ENCODE measurements at regions not wholly inside any gene's neighbourhood (a gene's known extent, or its start where the extent isn't known, plus 50 kb on each side); places are given as distances from the start of the nearest gene placed in this dataset.

- Histone ChIP-seq H3K27me3 (ENCODE audit: insufficient read depth, low read depth, low read length) (no peaks in the 10 kb centered on the region), H3K79me2 (replicated peaks; ENCODE audit: insufficient read depth, low read length) (no peaks in the 10 kb centered on the region), H3K9me2 (ENCODE audit: insufficient read depth, low read length) (no peaks in the 10 kb centered on the region), H3F3A (ENCODE audit: insufficient read depth, low read length, poor library complexity, severe bottlenecking) (no peaks in the 10 kb centered on the region), H3K4me2 (ENCODE audit: low read length) (no peak overlapping the region), H3K4me3 (ENCODE audit: low read length) (no peak overlapping the region), H3K27ac (ENCODE audit: low read length) (no peak overlapping the region), H4K20me1 (ENCODE audit: insufficient read depth) (no peaks in the 10 kb centered on the region), H3K9ac (ENCODE audit: low read length) (no peak overlapping the region), H3K9me3 (ENCODE audit: low read length) (no peaks in the 10 kb centered on the region), H2AFZ (ENCODE audit: low read depth, low read length) (no peak overlapping the region), H3K36me3 (ENCODE audit: insufficient read depth, low read length) (no peaks in the 10 kb centered on the region)
- TF ChIP-seq CTCF (IDR thresholded peaks at IDR 0.05; ENCODE audit: poor library complexity, severe bottlenecking) (no peak), TAF1 (IDR thresholded peaks at IDR 0.05; ENCODE audit: low read depth) (no peak), POLR2AphosphoS5 (IDR thresholded peaks at IDR 0.05) (no peak), MXI1 (conservative IDR thresholded peaks at IDR 0.05; ENCODE audit: poor library complexity, severe bottlenecking) (no peak), EP300 (conservative IDR thresholded peaks at IDR 0.05; ENCODE audit: poor library complexity, severe bottlenecking) (no peak), RAD21 (conservative IDR thresholded peaks at IDR 0.05) (no peak), SMC3 (conservative IDR thresholded peaks at IDR 0.05; ENCODE audit: poor library complexity) (no peak), REST (IDR thresholded peaks at IDR 0.05; ENCODE audit: borderline replicate concordance) (no peak), EZH2 (IDR thresholded peaks at IDR 0.05; ENCODE audit: borderline replicate concordance, insufficient read depth, low read length, poor library complexity, severe bottlenecking) (no peak)
These were observed 118.6 kb upstream of the TAPT1 start for GRCh38 chr4:16344853-16345252.

- Histone ChIP-seq H3K9me3 (ENCODE audit: low read length) (no peaks in the 10 kb centered on the region), H3K27ac (ENCODE audit: low read length) (no peak overlapping the region), H3K4me3 (ENCODE audit: low read length) (no peak overlapping the region), H3K36me3 (ENCODE audit: insufficient read depth, low read length) (no peaks in the 10 kb centered on the region), H3K9me2 (ENCODE audit: insufficient read depth, low read length) (no peaks in the 10 kb centered on the region), H2AFZ (ENCODE audit: low read depth, low read length) (no peak overlapping the region), H3K4me2 (ENCODE audit: low read length) (no peak overlapping the region), H3K79me2 (replicated peaks; ENCODE audit: insufficient read depth, low read length) (no peaks in the 10 kb centered on the region), H3K27me3 (ENCODE audit: insufficient read depth, low read depth, low read length) (no peaks in the 10 kb centered on the region), H3F3A (ENCODE audit: insufficient read depth, low read length, poor library complexity, severe bottlenecking) (no peaks in the 10 kb centered on the region), H4K20me1 (ENCODE audit: insufficient read depth) (no peaks in the 10 kb centered on the region), H3K9ac (ENCODE audit: low read length) (no peak overlapping the region)
- TF ChIP-seq SMC3 (conservative IDR thresholded peaks at IDR 0.05; ENCODE audit: poor library complexity): no peak
- no peak for TF ChIP-seq TAF1 (IDR thresholded peaks at IDR 0.05; ENCODE audit: low read depth)
- TF ChIP-seq MXI1 (conservative IDR thresholded peaks at IDR 0.05; ENCODE audit: poor library complexity, severe bottlenecking): no peak
- no peak for TF ChIP-seq CTCF (IDR thresholded peaks at IDR 0.05; ENCODE audit: poor library complexity, severe bottlenecking)
- TF ChIP-seq POLR2AphosphoS5 (IDR thresholded peaks at IDR 0.05): no peak
- TF ChIP-seq EP300 (conservative IDR thresholded peaks at IDR 0.05; ENCODE audit: poor library complexity, severe bottlenecking): no peak
- no peak for TF ChIP-seq REST (IDR thresholded peaks at IDR 0.05; ENCODE audit: borderline replicate concordance)
- no peak for TF ChIP-seq EZH2 (IDR thresholded peaks at IDR 0.05; ENCODE audit: borderline replicate concordance, insufficient read depth, low read length, poor library complexity, severe bottlenecking)
- no peak for TF ChIP-seq RAD21 (conservative IDR thresholded peaks at IDR 0.05)
These were observed 111.7 kb upstream of the TAPT1 start for GRCh38 chr4:16337936-16338335.
